IMR-90 (cell line): ENCODE measurements at regions not wholly inside any gene's neighbourhood (a gene's known extent, or its start where the extent isn't known, plus 50 kb on each side); places are given as distances from the start of the nearest gene placed in this dataset.

Experiments used
- ATAC-seq: fragments of 200-7000 bp; cut with Tn5 transposase; 2 replicates; pipeline ENCODE4 v1.9.1; 2020; ENCODE audit warnings: low read depth, mild to moderate bottlenecking, moderate library complexity
- BruUV-seq: library from RNA; stranded (reverse); fragments of 400-500 nt; replicated peaks from 2 replicates; lab custom pipeline; 2021; lab: Mats Ljungman, UMichigan
- CTCF ChIA-PET: fragments of 300-600 bp; formaldehyde crosslinking; extraction: SDS; loops from one replicate; lab custom pipeline; 2021; ENCODE audit warnings: antibody characterized with exemption; lab: Yijun Ruan, JAX
- POLR2A ChIA-PET: fragments of 300-600 bp; sonication (Branson Sonifier 250); formaldehyde crosslinking; loops from one replicate; lab custom pipeline; 2022; ENCODE audit warnings: antibody characterized with exemption; ENCODE audit not compliant: unreplicated experiment; lab: Charles Lee
- DNase-seq: peaks from one replicate; pipeline ENCODE4 v3.0.0; 2013
- H2AFZ ChIP-seq: replicated peaks from 2 replicates; pipeline ENCODE3; 2013; ENCODE audit warnings: low read length, mild to moderate bottlenecking; ENCODE audit not compliant: poor library complexity
- H2AK5ac ChIP-seq: 2 replicates; pipeline ENCODE4 v1.6.1; 2013; ENCODE audit warnings: low read depth, low read length, inconsistent platforms
- H2AK9ac ChIP-seq: replicated peaks from 2 replicates; pipeline ENCODE3; 2013; ENCODE audit warnings: mild to moderate bottlenecking, low read depth, low read length, moderate library complexity; ENCODE audit not compliant: poor library complexity
- H2BK120ac ChIP-seq: 2 replicates; pipeline ENCODE4 v1.6.1; 2013; ENCODE audit warnings: low read depth, low read length, inconsistent platforms
- H2BK15ac ChIP-seq: 3 replicates; pipeline ENCODE4 v1.6.1; 2013; ENCODE audit warnings: low read depth, low read length, inconsistent platforms
- H2BK20ac ChIP-seq: 2 replicates; pipeline ENCODE4 v1.6.1; 2013; ENCODE audit warnings: low read depth, mild to moderate bottlenecking, inconsistent platforms, low read length, moderate library complexity
- H2BK5ac ChIP-seq: 2 replicates; pipeline ENCODE4 v1.6.1; 2013; ENCODE audit warnings: mild to moderate bottlenecking, low read depth, low read length, inconsistent platforms; ENCODE audit not compliant: poor library complexity, severe bottlenecking
- H3K14ac ChIP-seq: replicated peaks from 2 replicates; pipeline ENCODE4 v1.6.1; 2013; ENCODE audit warnings: low read depth, low read length, inconsistent platforms
- H3K18ac ChIP-seq: 2 replicates; pipeline ENCODE4 v1.6.1; 2013; ENCODE audit warnings: low read depth, low read length, control low read depth
- H3K23ac ChIP-seq: 2 replicates; pipeline ENCODE4 v1.6.1; 2013; ENCODE audit warnings: low read depth, low read length, inconsistent platforms
- H3K27ac ChIP-seq: 2 replicates; pipeline ENCODE4 v1.5.1; 2013; ENCODE audit warnings: mild to moderate bottlenecking, control low read depth, low read length; ENCODE audit not compliant: insufficient read depth
- H3K27me3 ChIP-seq: 2 replicates; pipeline ENCODE4 v1.6.1; 2013; ENCODE audit warnings: low read length; ENCODE audit not compliant: control insufficient read depth, insufficient read depth
- H3K36me3 ChIP-seq: 2 replicates; pipeline ENCODE4 v1.6.1; 2013; ENCODE audit warnings: low read length, mixed read lengths; ENCODE audit not compliant: control insufficient read depth, insufficient read depth
- H3K4ac ChIP-seq: 2 replicates; pipeline ENCODE4 v1.6.1; 2013; ENCODE audit warnings: low read depth, low read length, inconsistent platforms
- H3K4me1 ChIP-seq: 2 replicates; pipeline ENCODE4 v1.6.1; 2013; ENCODE audit warnings: low read length, mixed read lengths; ENCODE audit not compliant: control insufficient read depth, insufficient read depth
- H3K4me2 ChIP-seq: 2 replicates; pipeline ENCODE4 v1.6.1; 2013; ENCODE audit warnings: low read depth, mild to moderate bottlenecking, control low read depth, low read length, moderate library complexity
- H3K4me3 ChIP-seq: 2 replicates; pipeline ENCODE4 v1.5.1; 2013; ENCODE audit warnings: low read depth, mild to moderate bottlenecking, control low read depth, low read length, moderate library complexity; ENCODE audit not compliant: insufficient read depth
- H3K56ac ChIP-seq: 2 replicates; pipeline ENCODE4 v1.6.1; 2013; ENCODE audit warnings: low read length, inconsistent platforms; ENCODE audit not compliant: insufficient read depth; ENCODE audit errors: extremely low read depth
- H3K79me1 ChIP-seq, 2 experiments: 2 replicates each; pipeline ENCODE4 v1.6.1; 2013; ENCODE audit warnings: low read length in 2 of 2, inconsistent platforms in 1 of 2, low read depth in 1 of 2
- H3K9ac ChIP-seq: 2 replicates; pipeline ENCODE4 v1.6.1; 2013; ENCODE audit warnings: low read depth, low read length, control low read depth
- H3K9me1 ChIP-seq: 2 replicates; pipeline ENCODE4 v1.6.1; 2013; ENCODE audit warnings: low read length, inconsistent platforms; ENCODE audit not compliant: insufficient read depth
- H3K9me3 ChIP-seq: 2 replicates; pipeline ENCODE4 v1.6.1; 2013; ENCODE audit warnings: low read length; ENCODE audit not compliant: control insufficient read depth, insufficient read depth
- H4K20me1 ChIP-seq: 2 replicates; pipeline ENCODE4 v1.6.1; 2013; ENCODE audit warnings: low read length, inconsistent platforms; ENCODE audit not compliant: insufficient read depth
- H4K5ac ChIP-seq: 2 replicates; pipeline ENCODE4 v1.6.1; 2013; ENCODE audit warnings: mild to moderate bottlenecking, low read depth, low read length, control low read depth
- H4K8ac ChIP-seq, 2 experiments: 2 replicates each; pipeline ENCODE4 v1.6.1; 2013; ENCODE audit warnings: low read depth in 2 of 2, low read length in 2 of 2, control low read depth in 1 of 2, inconsistent platforms in 1 of 2
- H4K91ac ChIP-seq: 2 replicates; pipeline ENCODE4 v1.6.1; 2013; ENCODE audit warnings: low read depth, low read length, inconsistent platforms; ENCODE audit not compliant: insufficient read depth
- BHLHE40 ChIP-seq: fragments of 150-350 bp; IDR thresholded peaks from 2 replicates; pipeline ENCODE4 v1.6.1; 2016; ENCODE audit warnings: mild to moderate bottlenecking, low read depth, low read length
- CEBPB ChIP-seq: IDR thresholded peaks from 2 replicates; pipeline ENCODE4 v1.6.1; 2012; ENCODE audit warnings: low read depth, low read length, improper control_type of control experiment
- CHD1 ChIP-seq: IDR thresholded peaks from 2 replicates; pipeline ENCODE4 v1.6.1; 2012; ENCODE audit warnings: low read depth, low read length, improper control_type of control experiment
- FOS ChIP-seq: fragments of 150-350 bp; IDR thresholded peaks from 2 replicates; pipeline ENCODE4 v1.6.1; 2016; ENCODE audit warnings: low read depth, low read length
- MAFK ChIP-seq: IDR thresholded peaks from 2 replicates; pipeline ENCODE4 v1.6.1; 2012; ENCODE audit warnings: low read depth, low read length, improper control_type of control experiment
- MAZ ChIP-seq: IDR thresholded peaks from 2 replicates; pipeline ENCODE4 v1.6.1; 2012; ENCODE audit warnings: low read depth, mild to moderate bottlenecking, low read length, improper control_type of control experiment, moderate library complexity, borderline replicate concordance
- MXI1 ChIP-seq: IDR thresholded peaks from 2 replicates; pipeline ENCODE4 v1.6.1; 2012; ENCODE audit warnings: low read depth, mild to moderate bottlenecking, low read length, moderate library complexity, borderline replicate concordance
- NFE2L2 ChIP-seq: fragments of 150-350 bp; IDR thresholded peaks from 2 replicates; pipeline ENCODE4 v1.6.1; 2016; ENCODE audit warnings: low read depth, mild to moderate bottlenecking, low read length
- POLR2A ChIP-seq: IDR thresholded peaks from 2 replicates; pipeline ENCODE4 v1.6.1; 2012; ENCODE audit warnings: mild to moderate bottlenecking, low read depth, low read length
- RFX5 ChIP-seq: IDR thresholded peaks from 2 replicates; pipeline ENCODE4 v1.8.0; 2012; ENCODE audit warnings: low read depth, mild to moderate bottlenecking, low read length, moderate library complexity
- USF2 ChIP-seq: fragments of 150-350 bp; IDR thresholded peaks from 2 replicates; pipeline ENCODE4 v1.6.1; 2017; ENCODE audit warnings: mild to moderate bottlenecking, antibody characterized with exemption, low read length, low read depth
- whole genome bisulfite sequencing, 2 experiments: methylation state at CpG; one replicate each; pipeline versions ENCODE4 v1.1.5 to v1.1.7; 2013; ENCODE audit warnings: missing lambda C conversion rate in 2 of 2; ENCODE audit not compliant: insufficient read length in 1 of 2; ENCODE audit errors: extremely low coverage in 2 of 2; 5-methylcytosine and 5-hydroxymethylcytosine counted together
- dilution Hi-C: fragments of 300-500 bp; cut with HindIII; formaldehyde crosslinking; loops from one replicate; pipeline ENCODE4 v1.14.3; 2018; ENCODE audit warnings: low sequenced_read_pairs; ENCODE audit not compliant: unreplicated experiment
- in situ Hi-C: fragments of 300-500 bp; cut with MboI; formaldehyde crosslinking; loops from 3 replicates; pipeline ENCODE4 v1.14.3; 2019; ENCODE audit warnings: low sequenced_read_pairs, inconsistent platforms, mixed read lengths
- intact Hi-C: fragments of 100-400 bp; cut with micrococcal nuclease; formaldehyde crosslinking; loops from 2 replicates; pipeline ENCODE4 v1.10.0; 2022
- TF ChIP-seq, protein P1 (sequence below): conservative IDR thresholded peaks from 2 replicates; pipeline ENCODE4 v1.5.1; 2012; ENCODE audit warnings: mild to moderate bottlenecking, low read depth, low read length, improper control_type of control experiment

DNA sequence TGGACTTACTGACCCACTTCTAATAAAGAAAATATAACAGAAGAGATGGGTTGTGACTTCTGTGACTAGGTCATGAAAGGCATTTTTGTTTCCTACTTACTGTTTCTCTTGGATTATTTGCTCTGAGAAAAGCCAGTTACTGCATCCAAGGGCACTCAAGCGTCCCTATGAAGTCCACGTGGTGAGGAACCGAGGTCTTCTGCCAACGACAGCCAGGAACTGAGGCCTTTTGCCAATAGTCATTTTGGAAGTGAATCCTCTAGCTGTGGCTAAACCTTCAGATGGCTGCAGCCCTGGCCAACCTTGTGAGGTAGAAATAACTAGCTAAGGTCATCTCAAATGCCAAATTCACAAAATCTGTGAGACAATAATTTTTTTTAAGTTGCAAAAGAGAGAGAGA lies 449.8 kb upstream of the RGPD4 start:
- no peaks in the 10 kb centered on the region for H3K4me1 ChIP-seq
- H3K4me3 ChIP-seq = no peak overlapping the region
- ATAC-seq = no peak
- no peak overlapping the region for H3K9ac ChIP-seq
- ChIA-PET POLR2A (no interaction called here), CTCF (no interaction called here)
- no peak overlapping the region for H4K8ac ChIP-seq
- no peak overlapping the region for H4K5ac ChIP-seq
- no peaks in the 10 kb centered on the region for H3K9me1 ChIP-seq
- no peak overlapping the region for H2BK5ac ChIP-seq
- no peak overlapping the region for H3K18ac ChIP-seq
- H3K56ac ChIP-seq = no peak overlapping the region
- peaks cover 5% of the 10 kb centered on the region; the same call in 1 of the 2 replicates for H3K9me3 ChIP-seq
- in situ Hi-C loops = no loop called here
- H2AFZ ChIP-seq = no peak overlapping the region
- H3K4ac ChIP-seq = no peak overlapping the region
- no TSS peak for BruUV-seq
- no peak overlapping the region for H3K14ac ChIP-seq
- 35% methylated on average over 2 of the region's 4 CpGs; no CpG with 5 or more reads in 1 of the 2 experiments for WGBS, 2 experiments
- H3K4me2 ChIP-seq = no peak overlapping the region
- H2AK5ac ChIP-seq = no peak overlapping the region
- no peak overlapping the region for H3K23ac ChIP-seq
- H3K36me3 ChIP-seq = no peaks in the 10 kb centered on the region
- no peaks in the 10 kb centered on the region for H3K27me3 ChIP-seq
- H2BK20ac ChIP-seq = no peak overlapping the region
- H2AK9ac ChIP-seq = no peak overlapping the region
- H3K27ac ChIP-seq = no peak overlapping the region
- H4K20me1 ChIP-seq = no peaks in the 10 kb centered on the region
- dilution Hi-C loops = no loop called here
- no peak for DNase-seq
- no peak overlapping the region for H2BK15ac ChIP-seq
- H2BK120ac ChIP-seq = no peak overlapping the region
- H4K91ac ChIP-seq = no peak overlapping the region
- no peaks in the 10 kb centered on the region for H3K79me1 ChIP-seq
- TF ChIP-seq, protein P1, sequence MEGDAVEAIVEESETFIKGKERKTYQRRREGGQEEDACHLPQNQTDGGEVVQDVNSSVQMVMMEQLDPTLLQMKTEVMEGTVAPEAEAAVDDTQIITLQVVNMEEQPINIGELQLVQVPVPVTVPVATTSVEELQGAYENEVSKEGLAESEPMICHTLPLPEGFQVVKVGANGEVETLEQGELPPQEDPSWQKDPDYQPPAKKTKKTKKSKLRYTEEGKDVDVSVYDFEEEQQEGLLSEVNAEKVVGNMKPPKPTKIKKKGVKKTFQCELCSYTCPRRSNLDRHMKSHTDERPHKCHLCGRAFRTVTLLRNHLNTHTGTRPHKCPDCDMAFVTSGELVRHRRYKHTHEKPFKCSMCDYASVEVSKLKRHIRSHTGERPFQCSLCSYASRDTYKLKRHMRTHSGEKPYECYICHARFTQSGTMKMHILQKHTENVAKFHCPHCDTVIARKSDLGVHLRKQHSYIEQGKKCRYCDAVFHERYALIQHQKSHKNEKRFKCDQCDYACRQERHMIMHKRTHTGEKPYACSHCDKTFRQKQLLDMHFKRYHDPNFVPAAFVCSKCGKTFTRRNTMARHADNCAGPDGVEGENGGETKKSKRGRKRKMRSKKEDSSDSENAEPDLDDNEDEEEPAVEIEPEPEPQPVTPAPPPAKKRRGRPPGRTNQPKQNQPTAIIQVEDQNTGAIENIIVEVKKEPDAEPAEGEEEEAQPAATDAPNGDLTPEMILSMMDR = no peak
- TF ChIP-seq MXI1 = no peak
- no peak for TF ChIP-seq FOS
- no peak for TF ChIP-seq CEBPB
- no peak for TF ChIP-seq MAFK
- no peak for TF ChIP-seq MAZ
- TF ChIP-seq POLR2A = no peak
- TF ChIP-seq BHLHE40 = no peak
- no peak for TF ChIP-seq RFX5
- no peak for TF ChIP-seq USF2
- TF ChIP-seq CHD1 = no peak
- no peak for TF ChIP-seq NFE2L2
- intact Hi-C loops = no loop called here
